GM12878 (cell line): ENCODE measurements at regions not wholly inside any gene's neighbourhood (a gene's known extent, or its start where the extent isn't known, plus 50 kb on each side); places are given as distances from the start of the nearest gene placed in this dataset.
"Not testable (repeated sequence)": the region's sequence is repeated elsewhere in the genome, so short reads cannot be mapped to it uniquely, and the experiment has no call there.

Experiments used
- ATAC-seq: fragments of 200-7000 bp; cut with Tn5 transposase; 3 replicates; pipeline ENCODE4 v1.9.1; 2020; ENCODE audit warnings: mild to moderate bottlenecking, moderate library complexity
- BruUV-seq: library from RNA; stranded (reverse); fragments of 400-500 nt; replicated peaks from 2 replicates; lab custom pipeline; 2021; lab: Mats Ljungman, UMichigan
- CTCF ChIA-PET: fragments of 300-600 bp; sonication (Branson Sonifier 250); formaldehyde crosslinking; extraction: SDS; loops from one replicate; lab custom pipeline; 2021; ENCODE audit warnings: inconsistent platforms; lab: Yijun Ruan, JAX
- POLR2A ChIA-PET: fragments of 350-600 bp; formaldehyde crosslinking; extraction: SDS; loops from one replicate; lab custom pipeline; 2021; ENCODE audit warnings: inconsistent platforms; lab: Charles Lee
- RAD21 ChIA-PET: fragments of 300-600 bp; sonication (Branson Sonifier 250); formaldehyde crosslinking; loops from one replicate; lab custom pipeline; 2023; ENCODE audit warnings: antibody characterized with exemption; ENCODE audit not compliant: unreplicated experiment; lab: Charles Lee
- SMC1A ChIA-PET: fragments of 300-600 bp; sonication (Branson Sonifier 250); formaldehyde crosslinking; loops from one replicate; lab custom pipeline; 2023; ENCODE audit not compliant: unreplicated experiment, uncharacterized antibody; lab: Charles Lee
- DNase-seq: peaks from one replicate; pipeline ENCODE4 v3.0.0-alpha.2; 2011; ENCODE audit warnings: low read depth, low spot score
- FAIRE-seq: peaks from 3 replicates; lab custom pipeline; 2011; peaks lifted over from hg19 to GRCh38; lab: Jason Lieb, UNC
- H2AFZ ChIP-seq: 2 replicates; pipeline ENCODE4 v1.6.0; 2011; ENCODE audit warnings: low read depth, low read length, control low read depth; ENCODE audit not compliant: control insufficient read depth
- H3K27ac ChIP-seq: 2 replicates; pipeline ENCODE4 v1.5.1; 2011; ENCODE audit warnings: control low read depth; ENCODE audit not compliant: control insufficient read depth, insufficient read depth
- H3K27me3 ChIP-seq, 2 experiments: replicated peaks in 1 of 2; 2 replicates each; pipeline versions ENCODE4 v1.6.0 to v1.6.1; 2011; ENCODE audit warnings: low read length in 1 of 2; ENCODE audit not compliant: control insufficient read depth in 2 of 2, insufficient read depth in 2 of 2
- H3K36me3 ChIP-seq, 2 experiments: 2 replicates each; pipeline ENCODE4 v1.5.1; 2011; ENCODE audit warnings: low read length in 1 of 2; ENCODE audit not compliant: control insufficient read depth in 2 of 2, insufficient read depth in 2 of 2
- H3K4me1 ChIP-seq: 2 replicates; pipeline ENCODE4 v1.6.1; 2011; ENCODE audit warnings: mild to moderate bottlenecking, low read length, moderate library complexity, mixed read lengths; ENCODE audit not compliant: control insufficient read depth, insufficient read depth
- H3K4me2 ChIP-seq: 2 replicates; pipeline ENCODE4 v1.6.0; 2011; ENCODE audit warnings: control low read depth; ENCODE audit not compliant: control insufficient read depth, insufficient read depth
- H3K4me3 ChIP-seq: fragments of 200-600 bp; sonication (generic); 2 replicates; pipeline ENCODE4 v1.5.1; 2016
- H3K79me2 ChIP-seq: 2 replicates; pipeline ENCODE4 v1.6.0; 2011; ENCODE audit warnings: low read length; ENCODE audit not compliant: control insufficient read depth, insufficient read depth
- H3K9ac ChIP-seq: 2 replicates; pipeline ENCODE4 v1.8.0; 2011; ENCODE audit warnings: low read length, control low read depth, mixed read lengths; ENCODE audit not compliant: control insufficient read depth, insufficient read depth
- H3K9me3 ChIP-seq: replicated peaks from 3 replicates; pipeline ENCODE4 v1.5.1; 2011; ENCODE audit warnings: mild to moderate bottlenecking, low read length; ENCODE audit not compliant: control insufficient read depth, insufficient read depth
- H4K20me1 ChIP-seq: 2 replicates; pipeline ENCODE4 v1.6.0; 2011; ENCODE audit not compliant: control insufficient read depth, insufficient read depth
- CBFB ChIP-seq: IDR thresholded peaks from 2 replicates; pipeline ENCODE4 v1.6.1; 2016; ENCODE audit warnings: antibody characterized with exemption, low read depth
- CREM ChIP-seq: IDR thresholded peaks from 2 replicates; pipeline ENCODE4 v1.6.1; 2014; ENCODE audit warnings: antibody characterized with exemption, low read depth
- DPF2 ChIP-seq: fragments of 450-650 bp; IDR thresholded peaks from 2 replicates; pipeline ENCODE4 v1.6.1; 2017; ENCODE audit warnings: mild to moderate bottlenecking
- JUNB ChIP-seq: IDR thresholded peaks from 2 replicates; pipeline ENCODE4 v1.6.1; 2016; ENCODE audit warnings: antibody characterized with exemption, mild to moderate bottlenecking
- MTA2 ChIP-seq: fragments of 450-650 bp; IDR thresholded peaks from 2 replicates; pipeline ENCODE4 v1.6.1; 2016; ENCODE audit warnings: low read depth, mild to moderate bottlenecking, moderate library complexity
- NBN ChIP-seq: fragments of 450-650 bp; IDR thresholded peaks from 2 replicates; pipeline ENCODE4 v1.6.1; 2016
- NR2C2 ChIP-seq: IDR thresholded peaks from 2 replicates; pipeline ENCODE4 v1.6.1; 2011; ENCODE audit warnings: borderline replicate concordance, low read depth; ENCODE audit not compliant: control insufficient read depth, insufficient read length
- STAT1 ChIP-seq: fragments of 450-650 bp; conservative IDR thresholded peaks from 2 replicates; pipeline ENCODE4 v1.6.1; 2014; ENCODE audit warnings: antibody characterized with exemption, mild to moderate bottlenecking
- ZBED1 ChIP-seq: IDR thresholded peaks from 2 replicates; pipeline ENCODE4 v1.6.1; 2016; ENCODE audit warnings: borderline replicate concordance
- WGBS: methylation state at CpG from one replicate; pipeline ENCODE4 v1.1.6; 2016; ENCODE audit warnings: low lambda C conversion rate; ENCODE audit not compliant: insufficient replicate concordance, insufficient coverage; ENCODE audit errors: missing lambda C conversion rate; 5-methylcytosine and 5-hydroxymethylcytosine counted together
- in situ Hi-C: fragments of 300-500 bp; cut with MboI; formaldehyde crosslinking; loops from 9 replicates; pipeline ENCODE4 v1.14.3; 2018; ENCODE audit warnings: mixed read lengths
- intact Hi-C: fragments of 100-400 bp; cut with micrococcal nuclease; formaldehyde crosslinking; loops from one replicate; pipeline ENCODE4 v1.14.2; 2022; ENCODE audit not compliant: unreplicated experiment
- TF ChIP-seq, protein P1 (sequence below): IDR thresholded peaks from 2 replicates; pipeline ENCODE4 v1.6.1; 2012; ENCODE audit warnings: low read depth, low read length, improper control_type of control experiment

DNA sequence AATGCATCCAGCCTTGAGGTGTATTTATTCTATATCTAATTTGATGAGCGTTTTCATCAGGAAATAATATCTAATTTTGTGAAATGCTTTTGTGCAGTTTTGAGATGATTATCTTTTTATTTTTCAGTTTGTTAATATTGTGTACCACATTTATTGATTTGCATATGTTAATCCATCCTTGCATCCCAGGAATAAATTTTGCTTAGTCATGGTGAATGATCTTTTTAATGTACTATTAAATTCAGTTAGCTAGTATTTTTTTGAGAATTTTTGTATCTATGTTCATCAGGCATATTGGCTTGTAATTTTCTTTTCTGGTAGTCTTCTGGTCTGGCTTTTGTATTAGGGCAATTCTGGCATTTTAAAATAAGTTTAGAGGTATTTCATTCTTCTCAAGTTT lies 697.5 kb upstream of the ADGRL4 start (continued):
- TF ChIP-seq JUNB (no peak), CREM (no peak), CBFB (no peak), STAT1 (no peak)
- TF ChIP-seq, protein P1, sequence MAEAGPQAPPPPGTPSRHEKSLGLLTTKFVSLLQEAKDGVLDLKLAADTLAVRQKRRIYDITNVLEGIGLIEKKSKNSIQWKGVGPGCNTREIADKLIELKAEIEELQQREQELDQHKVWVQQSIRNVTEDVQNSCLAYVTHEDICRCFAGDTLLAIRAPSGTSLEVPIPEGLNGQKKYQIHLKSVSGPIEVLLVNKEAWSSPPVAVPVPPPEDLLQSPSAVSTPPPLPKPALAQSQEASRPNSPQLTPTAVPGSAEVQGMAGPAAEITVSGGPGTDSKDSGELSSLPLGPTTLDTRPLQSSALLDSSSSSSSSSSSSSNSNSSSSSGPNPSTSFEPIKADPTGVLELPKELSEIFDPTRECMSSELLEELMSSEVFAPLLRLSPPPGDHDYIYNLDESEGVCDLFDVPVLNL: no peak

DNA sequence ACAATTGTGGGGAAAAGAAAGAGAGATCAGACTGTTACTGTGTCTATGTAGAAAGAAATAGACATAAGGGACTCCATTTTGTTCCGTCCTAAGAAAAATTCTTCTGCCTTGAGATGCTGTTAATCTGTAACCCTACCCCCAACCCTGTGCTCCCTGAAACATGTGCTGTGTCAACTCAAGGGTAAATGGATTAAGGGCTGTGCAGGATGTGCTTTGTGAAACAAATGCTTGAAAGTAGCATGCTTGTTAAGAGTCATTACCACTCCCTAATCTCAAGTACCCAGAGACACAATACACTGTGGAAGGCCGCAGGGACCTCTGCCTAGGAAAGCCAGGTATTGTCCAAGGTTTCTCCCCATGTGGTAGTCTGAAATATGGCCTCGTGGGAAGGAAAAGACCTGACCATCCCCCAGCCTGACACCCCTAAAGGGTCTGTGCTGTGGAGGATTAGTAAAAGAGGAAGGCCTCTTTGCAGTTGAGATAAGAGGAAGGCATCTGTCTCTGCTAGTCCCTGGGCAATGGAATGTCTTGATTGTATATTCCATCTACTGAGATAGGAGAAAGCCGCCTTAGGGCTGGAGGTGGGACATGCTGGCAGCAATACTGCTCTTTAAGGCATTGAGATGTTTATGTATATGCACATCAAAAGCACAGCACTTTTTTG lies 695.9 kb upstream of the ADGRL4 start:
- SMC1A ChIA-PET, H3K4me3 ChIP-seq, POLR2A ChIA-PET, H3K27ac ChIP-seq, FAIRE-seq, ATAC-seq, H3K9ac ChIP-seq, H3K79me2 ChIP-seq, H3K9me3 ChIP-seq, H2AFZ ChIP-seq, intact Hi-C loops, BruUV-seq, CTCF ChIA-PET, H3K4me2 ChIP-seq, H3K36me3 ChIP-seq, H4K20me1 ChIP-seq, DNase-seq, H3K4me1 ChIP-seq, RAD21 ChIA-PET, in situ Hi-C loops, H3K27me3 ChIP-seq: not testable (repeated sequence)
- 22% methylated on average over 4 of the region's 4 CpGs for WGBS

DNA sequence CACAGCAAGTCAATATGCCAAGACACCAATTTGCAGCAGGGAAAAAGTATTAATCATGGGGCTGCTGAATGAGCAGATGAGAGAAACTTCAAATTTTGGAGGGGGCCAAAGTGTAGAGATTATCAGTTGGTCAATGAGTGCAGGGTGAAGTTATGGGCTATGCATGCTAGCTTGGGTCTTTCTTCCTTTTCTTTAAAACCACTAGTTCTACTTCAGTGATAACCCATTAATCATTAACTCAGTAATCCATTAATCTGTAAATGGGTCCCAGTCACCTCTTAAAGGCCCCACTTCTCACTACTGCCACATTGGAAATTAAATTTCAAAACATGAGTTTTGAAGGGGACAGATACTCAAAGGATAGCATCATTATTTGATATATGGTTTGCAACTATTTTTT lies 688.6 kb upstream of the ADGRL4 start:
- TF ChIP-seq MTA2 (peak; percentile 30; the same call in 1 of the 2 replicates), DPF2 (0 out of 2 replicates have a peak, but pooled peaks have one; percentile 13), ZBED1 (no peak), NR2C2 (no peak), NBN (0 out of 2 replicates have a peak, but pooled peaks have one; percentile 31)
- Histone ChIP-seq H3K9ac (no peak overlapping the region), H3K4me2 (no peak overlapping the region), H3K27ac (no peak overlapping the region), H3K79me2 (no peaks in the 10 kb centered on the region), H3K27me3 (no peaks in the 10 kb centered on the region), H4K20me1 (no peaks in the 10 kb centered on the region), H3K9me3 (no peaks in the 10 kb centered on the region), H2AFZ (no peak overlapping the region), H3K4me1 (no peaks in the 10 kb centered on the region), H3K36me3 (no peaks in the 10 kb centered on the region), H3K4me3 (no peak overlapping the region)
- SMC1A ChIA-PET: interaction anchor here (1.1 kb wide), 1 partner anchor 14 kb away, joined by 3 read pairs; no protein-coding TSS in a partner anchor
- POLR2A ChIA-PET: no interaction called here
- RAD21 ChIA-PET: no interaction called here
- BruUV-seq: no TSS peak
- ATAC-seq: peak; percentile 96
- intact Hi-C loops (no loop called here), in situ Hi-C loops (no loop called here)
- no peak for FAIRE-seq
- CTCF ChIA-PET: interaction anchor here (1.4 kb wide), 1 partner anchor 856 kb away, joined by 3 read pairs; no protein-coding TSS in a partner anchor
- peak; percentile 20 for DNase-seq
